D721Med (cell line): ENCODE measurements at regions not wholly inside any gene's neighbourhood (a gene's known extent, or its start where the extent isn't known, plus 50 kb on each side); places are given as distances from the start of the nearest gene placed in this dataset.

ENCODE experiments used
- DNase-seq: peaks from one replicate; pipeline ENCODE4 v3.0.0; 2011; ENCODE audit warnings: low spot score; ENCODE audit not compliant: insufficient read length
- FAIRE-seq: peaks from 2 replicates; lab custom pipeline; 2011; peaks lifted over from hg19 to GRCh38; lab: Jason Lieb, UNC
- TF ChIP-seq, protein P1 (sequence below): IDR thresholded peaks from 2 replicates; pipeline ENCODE4 v1.5.1; 2012; ENCODE audit warnings: mild to moderate bottlenecking, control low read depth; ENCODE audit not compliant: insufficient read depth; ENCODE audit errors: missing control alignments

DNA sequence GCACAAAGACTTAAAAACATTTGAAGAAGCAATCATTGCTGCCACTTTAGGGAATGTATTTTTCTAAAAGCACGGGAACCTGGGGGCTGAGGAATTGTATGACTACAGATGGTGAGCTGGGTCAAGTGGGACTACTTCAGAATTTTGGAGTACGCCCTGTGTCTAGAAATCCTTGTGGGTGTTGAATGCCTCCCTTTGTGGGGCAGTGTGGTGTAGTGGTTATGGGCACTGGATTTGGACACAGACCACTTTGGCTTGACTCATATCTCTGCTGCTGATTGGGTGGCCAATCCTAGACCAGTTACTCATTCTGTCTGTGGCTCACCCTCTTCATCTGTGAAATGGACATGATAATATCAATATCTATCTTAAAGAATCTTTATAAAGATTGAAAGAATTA is 155.0 kb upstream of the RPS6KA3 start:
- no peak for FAIRE-seq
- TF ChIP-seq, protein P1, sequence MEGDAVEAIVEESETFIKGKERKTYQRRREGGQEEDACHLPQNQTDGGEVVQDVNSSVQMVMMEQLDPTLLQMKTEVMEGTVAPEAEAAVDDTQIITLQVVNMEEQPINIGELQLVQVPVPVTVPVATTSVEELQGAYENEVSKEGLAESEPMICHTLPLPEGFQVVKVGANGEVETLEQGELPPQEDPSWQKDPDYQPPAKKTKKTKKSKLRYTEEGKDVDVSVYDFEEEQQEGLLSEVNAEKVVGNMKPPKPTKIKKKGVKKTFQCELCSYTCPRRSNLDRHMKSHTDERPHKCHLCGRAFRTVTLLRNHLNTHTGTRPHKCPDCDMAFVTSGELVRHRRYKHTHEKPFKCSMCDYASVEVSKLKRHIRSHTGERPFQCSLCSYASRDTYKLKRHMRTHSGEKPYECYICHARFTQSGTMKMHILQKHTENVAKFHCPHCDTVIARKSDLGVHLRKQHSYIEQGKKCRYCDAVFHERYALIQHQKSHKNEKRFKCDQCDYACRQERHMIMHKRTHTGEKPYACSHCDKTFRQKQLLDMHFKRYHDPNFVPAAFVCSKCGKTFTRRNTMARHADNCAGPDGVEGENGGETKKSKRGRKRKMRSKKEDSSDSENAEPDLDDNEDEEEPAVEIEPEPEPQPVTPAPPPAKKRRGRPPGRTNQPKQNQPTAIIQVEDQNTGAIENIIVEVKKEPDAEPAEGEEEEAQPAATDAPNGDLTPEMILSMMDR, result no peak
- DNase-seq, result no peak

DNA sequence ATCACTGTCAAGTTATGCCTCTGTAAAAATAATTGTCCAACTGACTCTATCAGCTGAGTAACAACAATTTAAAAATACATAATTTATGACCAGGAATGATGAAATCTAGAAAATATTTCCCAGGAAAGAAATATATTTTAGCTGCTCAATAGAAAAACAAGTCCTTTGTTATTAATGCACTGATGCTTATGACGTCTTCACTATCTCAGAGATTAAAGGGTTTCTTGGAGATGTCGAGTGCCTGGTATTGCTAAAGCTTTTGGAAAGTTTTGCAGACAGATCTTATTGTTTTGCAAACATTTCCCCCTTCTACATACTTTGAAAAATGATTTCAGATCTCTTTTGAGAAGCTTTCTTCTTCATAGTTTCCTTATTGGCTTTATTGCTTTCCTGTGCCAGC is 154.6 kb upstream of the RPS6KA3 start:
- FAIRE-seq, result no peak
- TF ChIP-seq, protein P1, result no peak
- DNase-seq, result no peak

DNA sequence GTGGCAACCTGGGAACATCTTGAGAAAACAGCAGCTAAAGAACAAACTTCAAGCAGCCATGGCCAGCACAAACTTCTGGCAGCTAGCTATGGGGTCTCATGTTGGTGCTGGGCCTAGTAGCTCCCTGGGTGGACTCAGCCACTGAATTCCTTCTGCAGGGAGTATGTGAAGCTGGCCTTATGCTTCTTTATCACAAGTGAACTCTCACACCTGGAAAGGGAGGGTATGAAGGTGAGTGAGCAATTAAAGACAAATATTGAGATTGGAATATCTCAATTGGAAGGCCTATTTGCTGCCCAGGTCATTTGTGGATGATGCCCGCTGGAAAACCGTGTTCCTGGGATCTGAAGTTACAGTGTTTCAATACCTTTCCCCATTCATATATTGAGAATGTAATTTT is 153.3 kb upstream of the RPS6KA3 start:
- no peak for FAIRE-seq
- TF ChIP-seq, protein P1, result no peak

DNA sequence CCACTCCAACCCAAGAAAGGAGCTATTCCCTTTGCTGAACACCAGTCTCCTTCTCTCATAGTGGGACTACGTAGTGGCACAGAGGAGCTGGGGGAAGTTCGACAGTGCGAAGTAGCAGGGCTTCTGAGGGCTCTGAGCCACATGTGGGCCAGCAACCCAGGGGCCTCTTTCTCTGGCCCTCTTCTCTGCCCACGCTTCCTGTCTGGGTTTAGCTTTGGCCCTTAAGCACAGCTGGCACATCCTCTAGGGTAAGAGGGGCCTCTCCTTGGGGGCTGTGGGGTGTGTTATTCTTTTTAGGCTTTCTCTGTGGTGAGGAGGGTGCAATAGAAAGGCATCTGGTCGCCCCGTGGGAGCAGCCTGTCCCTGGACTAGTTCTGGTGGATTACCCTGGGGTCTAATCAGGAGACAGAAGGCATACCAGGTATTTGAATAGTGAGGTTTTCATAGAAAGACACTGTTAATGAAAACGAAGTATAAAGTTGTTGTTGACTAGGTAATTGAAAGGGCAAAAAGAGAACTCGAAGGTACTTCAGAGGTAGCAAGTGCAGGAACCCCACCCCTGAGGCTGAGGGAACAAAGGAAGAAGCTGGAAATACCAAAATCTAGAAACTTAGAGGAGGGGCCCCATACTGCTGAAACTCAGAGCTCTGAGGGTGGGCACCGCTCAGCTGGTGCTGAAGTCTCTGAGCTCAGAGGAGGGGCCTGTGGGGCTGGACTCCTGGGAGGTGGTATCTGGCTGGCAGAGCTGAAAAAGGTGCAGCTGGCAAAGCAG is 151.9 kb upstream of the RPS6KA3 start:
- TF ChIP-seq, protein P1, result no peak
- FAIRE-seq (no peak), DNase-seq (no peak)

More for the DNA sequence above, 153.3 kb upstream of the RPS6KA3 start:
- DNase-seq, result no peak

DNA sequence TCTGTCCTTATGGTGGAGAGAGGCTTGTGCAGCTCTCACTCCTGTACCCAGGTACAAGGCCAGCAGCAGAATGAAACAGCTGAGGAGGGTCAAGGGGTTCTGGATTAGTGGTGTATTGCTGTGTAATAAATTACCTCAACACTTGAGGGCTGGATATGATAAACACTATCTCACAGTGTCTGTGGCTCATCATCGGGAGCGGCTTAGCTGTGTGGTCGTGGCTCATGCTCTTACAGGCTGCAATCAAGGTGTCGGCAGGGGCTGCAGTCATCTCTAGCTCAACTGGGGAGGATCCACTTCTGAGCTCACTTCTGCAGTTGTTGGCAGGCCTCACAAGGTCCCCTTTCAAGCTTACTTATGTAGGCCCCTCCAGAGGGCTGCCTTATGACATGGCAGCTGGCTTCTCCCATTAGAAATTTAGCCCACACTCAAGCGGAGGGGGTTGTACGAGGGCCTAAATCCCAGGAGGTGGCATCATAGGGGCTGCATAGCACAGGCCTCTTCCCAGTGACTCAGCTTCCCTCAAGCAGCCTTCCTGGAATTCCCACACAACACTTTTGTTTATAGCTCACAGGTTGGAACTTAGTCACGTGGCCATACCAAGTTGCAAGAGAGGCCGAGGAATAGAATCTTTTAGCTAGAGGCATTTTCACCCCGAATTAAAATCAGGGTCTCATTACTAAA is 148.2 kb upstream of the RPS6KA3 start:
- no peak for DNase-seq
- TF ChIP-seq, protein P1, result no peak
- no peak for FAIRE-seq

DNA sequence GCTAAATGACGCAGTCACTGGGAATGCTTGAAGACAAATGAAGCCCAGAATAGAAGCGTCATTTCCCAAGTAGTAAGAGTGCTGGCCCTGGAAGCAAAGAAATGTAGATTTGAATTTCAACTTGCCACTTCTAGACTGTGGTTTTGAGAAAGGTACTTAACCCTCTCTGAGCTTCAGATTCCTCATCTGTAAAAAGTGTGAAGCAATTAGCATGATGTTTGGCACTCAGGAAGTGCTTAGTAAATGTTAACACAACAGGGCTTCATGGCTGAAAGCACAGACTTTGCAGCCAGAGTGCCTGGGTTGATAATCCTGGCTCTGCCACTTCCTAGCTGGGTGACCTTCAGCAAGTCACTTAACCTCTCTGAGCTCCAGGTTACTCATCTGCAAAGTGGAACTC is 147.4 kb upstream of the RPS6KA3 start:
- FAIRE-seq, result no peak
- DNase-seq, result no peak
- TF ChIP-seq, protein P1, result no peak
